Epithelial cell of esophagus (primary cell): ENCODE measurements at regions not wholly inside any gene's neighbourhood (a gene's known extent, or its start where the extent isn't known, plus 50 kb on each side); places are given as distances from the start of the nearest gene placed in this dataset.
A peak's percentile ranks its signal among the peaks of the same experiment; 100 is the strongest.
"Not testable (repeated sequence)": the region's sequence is repeated elsewhere in the genome, so short reads cannot be mapped to it uniquely, and the experiment has no call there.

Experiments used
- DNase-seq: peaks from one replicate; pipeline ENCODE4 v3.0.0; 2010; ENCODE audit warnings: low read depth
- H3K4me3 ChIP-seq: 2 replicates; pipeline ENCODE4 v1.5.1; 2011; ENCODE audit warnings: mild to moderate bottlenecking, low read length, control low read depth
- CTCF ChIP-seq: IDR thresholded peaks from 2 replicates; pipeline ENCODE4 v1.5.1; 2011; ENCODE audit warnings: low read depth, mild to moderate bottlenecking, low read length, control low read depth, inconsistent platforms; ENCODE audit not compliant: insufficient read depth; ENCODE audit errors: missing control alignments

- no peak for DNase-seq
- TF ChIP-seq CTCF, result no peak
- no peak overlapping the region for H3K4me3 ChIP-seq
Observed at GRCh38 chr4:126898815-126899214, 733.9 kb upstream of the INTU start.

- TF ChIP-seq CTCF, result no peak
- DNase-seq, result peak; percentile 68
- no peak overlapping the region for H3K4me3 ChIP-seq
Observed at GRCh38 chr4:126899331-126899801, 733.4 kb upstream of the INTU start.

GRCh38 chr4:126906466-126906865, 726.3 kb upstream of the INTU start:
- DNase-seq, result no peak
- no peak overlapping the region for H3K4me3 ChIP-seq
- TF ChIP-seq CTCF, result no peak

GRCh38 chr4:126907389-126907788, 725.4 kb upstream of the INTU start:
- DNase-seq, result no peak
- TF ChIP-seq CTCF, result no peak

GRCh38 chr4:126916049-126916625, 716.6 kb upstream of the INTU start:
- no peak overlapping the region for H3K4me3 ChIP-seq

More at GRCh38 chr4:126907389-126907788, 725.4 kb upstream of the INTU start:
- no peak overlapping the region for H3K4me3 ChIP-seq

GRCh38 chr4:126916626-126917140, 716.1 kb upstream of the INTU start:
- no peak for TF ChIP-seq CTCF
- peak; percentile 26 for DNase-seq

More at GRCh38 chr4:126916049-126916625, 716.6 kb upstream of the INTU start:
- DNase-seq, result no peak
- TF ChIP-seq CTCF, result no peak

DNA sequence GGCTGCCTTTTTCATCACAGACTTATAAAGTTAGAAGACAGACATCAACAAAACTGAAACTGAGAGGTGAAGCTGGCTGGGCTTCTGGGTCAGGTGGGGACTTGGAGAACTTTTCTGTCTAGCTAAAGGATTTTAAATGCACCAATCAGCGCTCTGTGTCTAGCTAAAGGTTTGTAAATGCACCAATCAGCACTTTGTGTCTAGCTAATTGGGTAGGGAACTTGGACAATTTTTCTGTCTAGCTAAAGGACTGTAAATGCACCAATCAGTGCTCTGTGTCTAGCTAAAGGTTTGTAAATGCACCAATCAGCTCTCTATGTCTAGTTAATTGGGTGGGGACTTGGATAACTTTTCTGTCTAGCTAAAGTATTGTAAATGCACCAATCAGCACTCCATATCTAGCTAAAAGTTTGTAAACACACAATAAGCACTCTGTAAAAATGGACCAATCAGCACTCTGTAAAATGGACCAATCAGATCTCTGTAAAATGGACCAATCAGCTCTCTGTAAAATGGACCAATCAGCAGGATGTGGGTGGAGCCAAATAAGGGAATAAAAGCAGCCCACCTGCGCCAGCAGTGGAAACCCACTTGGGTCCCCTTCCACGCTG, 710.3 kb upstream of the INTU start:
- H3K4me3 ChIP-seq, result not testable (repeated sequence)

More at GRCh38 chr4:126916626-126917140, 716.1 kb upstream of the INTU start:
- H3K4me3 ChIP-seq, result no peak overlapping the region

More for the DNA sequence above, 710.3 kb upstream of the INTU start:
- DNase-seq, result not testable (repeated sequence)
